Hematopoietic multipotent progenitor cell treated with erythropoietin and hydrocortisone succinate and interleukin-3 and kit ligand, for 17 days (in vitro differentiated cells): ENCODE measurements at regions not wholly inside any gene's neighbourhood (a gene's known extent, or its start where the extent isn't known, plus 50 kb on each side); places are given as distances from the start of the nearest gene placed in this dataset.
"Not testable (repeated sequence)": the region's sequence is repeated elsewhere in the genome, so short reads cannot be mapped to it uniquely, and the experiment has no call there.

Experiments
- DNase-seq: peaks from one replicate; pipeline ENCODE4 v3.0.0-alpha.2; 2015; ENCODE audit warnings: low spot score

GRCh38 chr7:15143936-15144335 is 241.4 kb upstream of the DGKB start:
- no peak for DNase-seq

DNA sequence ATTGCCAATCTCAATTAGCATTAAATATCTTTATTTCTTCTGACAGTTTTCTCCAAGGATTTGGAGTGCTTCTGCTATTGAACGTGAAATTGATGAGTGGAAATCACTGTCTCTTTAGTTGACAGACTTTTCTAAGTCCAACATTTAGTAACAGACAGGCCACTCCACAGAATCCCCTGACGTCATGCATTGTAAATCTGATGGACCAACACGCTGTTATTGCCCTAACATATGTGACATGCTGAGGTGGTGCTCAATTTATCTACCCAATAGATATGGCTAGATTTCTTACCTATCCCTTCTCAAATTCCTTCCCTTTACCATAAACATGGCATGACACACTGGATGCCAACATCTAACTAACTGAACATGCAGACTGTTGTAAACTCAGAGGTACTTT is 240.6 kb upstream of the DGKB start:
- no peak for DNase-seq

DNA sequence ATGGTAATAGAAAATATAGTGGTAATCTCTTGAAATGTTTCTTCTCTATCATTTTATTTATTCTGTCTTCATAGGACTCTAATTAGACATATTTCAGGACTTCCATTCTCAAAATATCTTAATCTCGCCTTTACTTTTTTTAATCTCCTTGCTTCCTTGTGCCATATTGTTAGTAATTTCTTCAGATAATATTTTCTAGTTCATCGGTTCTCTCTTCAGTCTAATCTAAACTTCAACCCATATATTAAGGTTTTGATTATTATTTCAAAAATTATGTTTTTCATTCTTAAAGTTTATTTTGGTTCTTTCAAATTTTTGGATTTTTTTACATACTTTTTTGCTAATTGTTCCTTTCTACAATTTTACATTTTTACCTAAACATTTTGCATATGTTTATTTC is 237.9 kb upstream of the DGKB start:
- DNase-seq = no peak

DNA sequence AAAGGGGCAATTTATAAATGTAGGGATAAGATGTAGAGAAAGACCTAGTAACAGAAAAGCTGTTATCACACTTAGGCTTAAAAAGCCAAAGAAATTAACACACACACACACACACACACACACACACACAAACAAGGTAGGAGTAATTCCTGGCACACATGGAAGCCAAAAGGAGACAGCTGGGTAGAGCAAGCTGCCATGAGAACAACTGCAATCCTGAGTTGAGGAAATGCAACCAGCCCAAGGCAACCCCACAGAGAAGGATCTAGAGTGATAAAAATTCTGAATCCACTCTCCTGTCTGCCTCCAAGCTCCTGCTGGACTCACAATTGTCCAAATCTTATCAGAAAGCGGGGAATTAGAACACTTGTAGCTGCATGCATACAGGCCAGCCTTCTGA is 229.1 kb upstream of the DGKB start:
- no peak for DNase-seq

DNA sequence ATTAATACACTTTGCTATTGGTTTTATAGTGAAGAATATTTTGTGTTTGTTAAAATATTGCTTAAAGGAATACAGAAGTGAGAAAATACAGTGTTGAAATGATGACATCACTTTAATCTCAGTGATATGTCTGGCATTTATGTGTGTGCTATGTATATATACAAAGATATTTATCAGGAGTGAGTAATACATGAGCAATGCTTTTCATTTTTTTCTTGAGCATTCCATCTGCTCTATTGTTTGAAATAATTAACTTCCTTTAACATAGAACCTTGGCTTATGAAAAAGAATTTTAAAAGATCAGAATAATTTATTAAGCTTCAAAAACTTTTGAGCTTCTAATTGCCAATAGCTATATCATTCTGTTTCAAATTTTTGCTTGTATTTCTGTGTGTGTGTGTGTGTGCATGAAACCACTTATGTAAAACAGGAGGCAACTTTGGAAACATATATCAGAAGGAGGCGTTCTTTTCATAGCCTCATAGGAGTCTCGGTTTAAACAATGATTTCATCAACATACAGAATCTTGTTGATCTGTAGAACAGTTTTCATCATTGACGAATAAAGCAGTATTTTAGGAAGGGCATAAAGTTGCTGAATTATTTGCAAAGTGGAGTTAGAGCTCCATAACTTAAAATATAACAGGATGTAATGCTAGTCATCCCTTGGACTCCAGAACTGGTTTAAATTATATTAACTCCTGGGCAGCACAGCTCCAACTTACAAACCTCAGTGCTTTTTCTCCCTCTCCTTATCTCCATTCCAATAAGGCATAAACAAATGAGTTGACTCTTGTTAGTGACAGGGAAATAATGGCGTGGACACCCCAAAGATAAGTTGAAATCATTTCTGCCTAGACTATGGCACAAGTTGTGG is 228.4 kb upstream of the DGKB start:
- DNase-seq = no peak

- no peak for DNase-seq
Observed at GRCh38 chr7:15128716-15129115, 226.2 kb upstream of the DGKB start.

- DNase-seq = not testable (repeated sequence)
Observed at GRCh38 chr7:15126653-15127052, 224.1 kb upstream of the DGKB start.

DNA sequence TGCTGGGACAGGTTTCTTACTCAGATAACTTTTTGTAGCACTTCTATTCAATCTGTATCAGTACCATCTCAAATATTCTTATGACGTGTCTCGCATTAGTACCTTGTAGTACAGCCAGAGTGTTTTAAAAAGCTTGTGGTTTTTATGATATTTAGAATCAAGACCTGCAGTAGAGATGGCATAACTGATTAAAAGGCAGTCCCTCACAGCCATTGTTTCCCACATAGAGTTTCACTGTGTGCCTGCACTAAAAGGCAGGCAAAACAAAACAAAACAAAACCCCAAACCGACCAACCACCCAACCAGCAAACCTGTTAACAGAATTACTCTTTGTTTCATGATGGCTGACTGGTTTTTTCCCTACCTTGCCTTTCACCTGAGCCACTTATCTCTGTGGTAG is 221.3 kb upstream of the DGKB start:
- no peak for DNase-seq

DNA sequence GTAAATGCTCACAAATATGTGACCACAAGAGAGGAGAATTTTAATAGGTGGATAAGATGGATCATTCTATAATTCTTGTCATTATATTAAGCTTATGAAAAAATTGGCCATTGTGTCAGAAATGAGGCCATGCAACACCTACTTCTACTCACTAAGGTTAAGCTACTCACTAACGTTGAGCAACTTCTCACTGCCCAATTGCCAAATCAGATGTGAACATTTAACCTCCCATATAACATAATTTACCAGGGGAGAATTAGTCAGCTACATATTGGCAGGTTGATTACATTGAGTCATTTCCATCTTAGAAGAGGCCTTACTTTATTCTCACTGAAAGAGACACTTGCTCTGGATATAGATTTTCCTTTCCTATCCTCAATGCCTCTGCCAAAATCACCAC is 211.2 kb upstream of the DGKB start:
- DNase-seq = no peak

GRCh38 chr7:15105711-15106110 is 203.2 kb upstream of the DGKB start:
- DNase-seq = no peak

GRCh38 chr7:15104411-15105092 is 202.0 kb upstream of the DGKB start:
- no peak for DNase-seq

DNA sequence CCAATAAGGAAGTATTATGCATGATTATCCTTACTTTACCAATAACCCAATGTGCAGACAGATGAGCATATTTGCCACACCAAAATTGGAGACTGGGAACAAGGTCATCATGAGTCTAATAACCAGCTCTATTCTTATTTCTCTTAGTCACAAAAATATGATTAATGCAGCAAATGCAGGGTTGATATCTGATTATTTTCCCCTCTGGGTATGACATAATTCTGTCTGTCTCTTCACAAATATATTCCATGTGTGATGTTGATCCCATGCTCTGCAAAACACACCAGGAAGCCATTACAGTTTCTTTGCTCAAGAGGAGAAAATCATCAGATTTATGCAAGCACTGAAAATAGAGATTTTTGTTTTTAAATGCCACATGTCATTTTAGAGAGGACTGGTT is 196.5 kb upstream of the DGKB start:
- DNase-seq = no peak

DNA sequence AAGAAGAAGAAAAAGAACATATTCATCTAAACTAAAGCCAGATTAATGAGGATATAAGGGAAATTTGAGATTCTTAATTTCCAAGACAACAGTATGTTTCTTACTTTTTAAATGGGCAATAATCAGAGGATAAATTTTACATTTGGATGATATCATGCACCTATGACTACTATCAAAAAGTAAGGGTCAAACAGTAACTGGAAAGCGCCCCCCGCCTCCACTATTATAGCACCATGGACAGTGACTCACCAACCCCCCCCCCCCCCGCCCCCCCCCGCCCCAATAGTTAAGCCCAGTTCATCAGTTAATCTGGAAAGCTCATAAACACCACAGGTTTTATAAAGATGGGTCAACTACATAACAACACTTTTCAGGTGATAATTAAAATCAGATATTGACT is 194.3 kb upstream of the DGKB start:
- DNase-seq = no peak

DNA sequence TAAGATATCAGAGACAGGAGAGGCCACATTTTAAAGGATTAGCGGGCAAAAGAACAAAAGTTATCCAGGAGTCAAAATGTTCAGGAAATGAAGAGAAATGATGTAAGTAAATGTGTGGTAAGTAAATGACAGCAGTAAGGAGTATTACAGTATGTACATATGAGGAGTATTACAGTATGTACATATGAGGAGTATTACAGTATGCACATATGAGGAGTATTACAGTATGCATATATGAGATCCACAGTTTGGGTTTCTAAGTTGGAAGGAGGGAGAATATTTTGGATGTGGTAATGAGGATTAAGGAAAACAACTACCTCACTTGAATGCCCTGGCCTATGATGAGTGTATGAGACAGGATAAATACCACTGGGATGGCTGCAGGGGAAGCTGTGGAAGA is 192.4 kb upstream of the DGKB start:
- DNase-seq = no peak

- no peak for DNase-seq
Observed at GRCh38 chr7:15087771-15088170, 185.2 kb upstream of the DGKB start.

DNA sequence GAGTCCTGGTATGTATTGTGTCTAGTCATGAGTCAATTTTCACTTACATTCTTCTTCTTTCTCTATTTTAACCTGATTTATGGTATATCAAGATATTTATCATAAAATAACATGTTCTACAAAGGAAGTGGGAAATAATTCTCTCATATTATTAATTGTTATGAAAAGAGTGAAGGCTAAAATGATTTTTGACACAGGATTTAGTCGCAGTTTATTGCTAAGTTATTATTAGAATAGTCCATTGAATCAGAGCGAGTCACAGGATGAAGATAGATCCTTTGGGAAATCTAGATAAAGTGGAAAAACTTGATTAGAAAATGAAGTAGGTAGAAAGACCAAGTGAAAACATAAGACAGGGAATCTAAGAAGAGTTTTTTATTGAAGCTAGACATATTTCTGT is 184.3 kb upstream of the DGKB start:
- no peak for DNase-seq

GRCh38 chr7:15086131-15086611 is 183.6 kb upstream of the DGKB start:
- no peak for DNase-seq

GRCh38 chr7:15085366-15085765 is 182.8 kb upstream of the DGKB start:
- DNase-seq = no peak

- no peak for DNase-seq
Observed at GRCh38 chr7:15084368-15084767, 181.8 kb upstream of the DGKB start.

GRCh38 chr7:15081891-15082290 is 179.3 kb upstream of the DGKB start:
- DNase-seq = no peak

- no peak for DNase-seq
Observed at GRCh38 chr7:15073301-15073700, 170.8 kb upstream of the DGKB start.

DNA sequence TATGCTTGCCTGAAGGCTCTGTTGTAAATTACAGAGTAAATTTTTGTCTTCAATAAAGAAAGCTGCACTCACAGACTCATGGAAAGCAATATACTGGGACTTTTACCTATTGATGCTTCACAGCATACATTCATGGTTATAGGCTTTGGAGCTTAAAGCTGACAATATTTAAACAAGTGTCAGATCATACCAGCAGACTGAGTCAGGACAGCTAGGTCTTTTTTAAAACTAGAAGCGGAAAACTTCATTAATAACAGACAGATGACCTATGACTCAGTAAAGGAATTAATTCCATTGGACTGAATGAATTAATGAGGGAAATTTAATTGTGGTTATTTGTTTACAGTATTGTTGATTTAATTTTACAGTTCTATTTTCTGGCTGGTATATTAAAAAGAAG is 165.8 kb upstream of the DGKB start:
- no peak for DNase-seq

DNA sequence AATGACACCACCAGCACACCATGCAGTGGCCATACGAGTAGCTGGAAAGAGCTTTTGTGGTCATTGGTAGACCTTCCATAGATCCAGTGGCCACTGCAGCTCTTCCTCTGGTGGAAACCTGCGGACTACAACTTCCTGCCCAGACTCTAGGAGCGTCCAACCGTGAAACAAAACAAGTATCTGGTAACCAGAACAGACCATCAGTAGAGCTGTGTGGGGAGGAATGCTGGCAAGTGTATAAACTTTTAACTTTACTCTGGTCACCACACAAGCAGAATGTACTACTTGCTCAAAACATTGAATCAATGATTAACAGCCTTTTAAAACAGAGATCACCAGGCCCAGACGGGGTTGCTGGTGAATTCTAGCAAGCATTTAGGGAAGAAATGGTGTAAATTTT is 154.7 kb upstream of the DGKB start:
- no peak for DNase-seq

- not testable (repeated sequence) for DNase-seq
Observed at GRCh38 chr7:15054304-15054703, 151.8 kb upstream of the DGKB start.
